GM23248 (cell line): ENCODE measurements at regions not wholly inside any gene's neighbourhood (a gene's known extent, or its start where the extent isn't known, plus 50 kb on each side); places are given as distances from the start of the nearest gene placed in this dataset.
"Not testable (repeated sequence)": the region's sequence is repeated elsewhere in the genome, so short reads cannot be mapped to it uniquely, and the experiment has no call there.

Source experiments
- DNase-seq: peaks from one replicate; pipeline ENCODE4 v3.0.0-alpha.2; 2015
- H2AFZ ChIP-seq: fragments of 200-600 bp; sonication (generic); 2 replicates; pipeline ENCODE4 v1.6.1; 2016; ENCODE audit warnings: antibody characterized with exemption
- H3F3A ChIP-seq: fragments of 200-600 bp; sonication (generic); 2 replicates; pipeline ENCODE4 v1.6.1; 2016; ENCODE audit warnings: mild to moderate bottlenecking, antibody characterized with exemption, mixed run types; ENCODE audit not compliant: insufficient read depth
- H3K27ac ChIP-seq: fragments of 200-600 bp; sonication (generic); 2 replicates; pipeline ENCODE4 v1.5.1; 2016; ENCODE audit warnings: mild to moderate bottlenecking
- H3K27me3 ChIP-seq: fragments of 200-600 bp; sonication (generic); replicated peaks from 2 replicates; pipeline ENCODE4 v1.6.1; 2016; ENCODE audit warnings: mild to moderate bottlenecking; ENCODE audit not compliant: insufficient read depth
- H3K36me3 ChIP-seq: fragments of 200-600 bp; sonication (generic); 2 replicates; pipeline ENCODE4 v1.6.1; 2016; ENCODE audit warnings: low read depth, mild to moderate bottlenecking
- H3K4me1 ChIP-seq: fragments of 200-600 bp; sonication (generic); 2 replicates; pipeline ENCODE4 v1.6.1; 2016; ENCODE audit warnings: mild to moderate bottlenecking; ENCODE audit not compliant: insufficient read depth
- H3K4me2 ChIP-seq: fragments of 200-600 bp; sonication (generic); one replicate; pipeline ENCODE4 v1.6.1; 2016; ENCODE audit warnings: mild to moderate bottlenecking; ENCODE audit not compliant: unreplicated experiment
- H3K4me3 ChIP-seq: fragments of 200-600 bp; sonication (generic); 2 replicates; pipeline ENCODE4 v1.5.1; 2016; ENCODE audit warnings: mild to moderate bottlenecking
- H3K79me2 ChIP-seq: fragments of 200-600 bp; sonication (generic); 2 replicates; pipeline ENCODE4 v1.6.1; 2016; ENCODE audit warnings: mild to moderate bottlenecking; ENCODE audit not compliant: insufficient read depth
- H3K9ac ChIP-seq: fragments of 200-600 bp; sonication (generic); 2 replicates; pipeline ENCODE4 v1.6.1; 2016; ENCODE audit warnings: mild to moderate bottlenecking
- H3K9me2 ChIP-seq: fragments of 200-600 bp; sonication (generic); 2 replicates; pipeline ENCODE4 v1.6.1; 2016; ENCODE audit warnings: mixed run types, mild to moderate bottlenecking, moderate library complexity; ENCODE audit not compliant: insufficient read depth
- H3K9me3 ChIP-seq: fragments of 200-600 bp; sonication (generic); one replicate; pipeline ENCODE4 v1.6.1; 2017; ENCODE audit warnings: low read depth
- H4K20me1 ChIP-seq: fragments of 200-600 bp; sonication (generic); 2 replicates; pipeline ENCODE4 v1.6.0; 2016; ENCODE audit not compliant: insufficient read depth
- EZH2 ChIP-seq: fragments of 200-600 bp; sonication (generic); IDR thresholded peaks from 2 replicates; pipeline ENCODE4 v1.6.1; 2018; ENCODE audit warnings: antibody characterized with exemption, mild to moderate bottlenecking; ENCODE audit not compliant: insufficient read depth, poor library complexity, severe bottlenecking
- EZH2phosphoT487 ChIP-seq: fragments of 200-600 bp; sonication (generic); IDR thresholded peaks from 2 replicates; pipeline ENCODE4 v1.6.1; 2018; ENCODE audit warnings: antibody characterized with exemption, moderate library complexity, mild to moderate bottlenecking, low read depth; ENCODE audit not compliant: insufficient read depth
- WGBS, 2 experiments: methylation state at CpG; one replicate each; pipeline ENCODE4 v1.1.6; 2015 to 2017; ENCODE audit warnings: low lambda C conversion rate in 2 of 2, low coverage in 1 of 2; ENCODE audit errors: missing lambda C conversion rate in 2 of 2; 5-methylcytosine and 5-hydroxymethylcytosine counted together
- in situ Hi-C: fragments of 300-500 bp; cut with MboI; formaldehyde crosslinking; loops from 2 replicates; pipeline ENCODE4 v1.15.0; 2020

DNA sequence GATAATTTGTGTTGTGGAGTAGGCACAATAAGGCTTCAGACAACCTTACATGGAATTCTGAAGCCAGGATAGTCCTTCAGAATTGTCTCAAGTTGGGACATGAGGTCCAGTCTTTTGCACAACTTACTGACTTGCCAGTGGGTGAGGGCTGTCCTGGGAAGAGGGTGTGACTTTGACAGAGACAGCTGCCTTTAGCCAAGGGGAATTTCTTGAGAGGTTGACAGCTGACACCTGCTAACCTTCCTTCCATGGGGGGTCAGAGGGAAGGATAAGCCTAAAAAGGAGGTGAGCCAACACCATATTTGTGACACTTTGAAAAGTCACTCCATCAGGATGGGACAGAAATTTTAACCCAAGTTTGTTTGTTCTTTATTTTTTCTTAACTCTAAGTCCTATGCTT, 907.8 kb upstream of the CRIM1 start:
- Histone ChIP-seq H2AFZ (no peak overlapping the region), H3K9me2 (no peaks in the 10 kb centered on the region)
- in situ Hi-C loops, result no loop called here

DNA sequence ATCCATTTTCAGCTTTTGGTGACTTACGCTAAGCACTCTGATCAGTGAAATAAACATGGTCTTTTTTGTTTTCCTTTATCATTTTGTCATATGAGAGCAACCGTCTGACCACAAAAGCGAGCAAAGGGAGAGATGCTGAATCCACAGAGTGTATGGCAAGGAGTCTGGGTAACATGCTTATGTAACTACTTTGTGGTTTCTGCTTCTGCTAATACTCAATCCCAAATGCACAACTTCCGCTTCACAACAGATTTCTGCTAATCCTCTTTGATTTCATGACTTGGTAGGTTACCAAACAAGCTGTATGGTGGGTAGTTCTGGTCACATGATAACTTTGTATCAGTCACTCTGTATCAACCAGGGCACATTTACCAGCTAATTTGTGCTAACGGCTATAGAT, 908.4 kb upstream of the CRIM1 start:
- H4K20me1 ChIP-seq, result no peaks in the 10 kb centered on the region
- 12 to 17% methylated on average over 5 of the region's 5 CpGs for WGBS, 2 experiments
- no peaks in the 10 kb centered on the region for H3K36me3 ChIP-seq
- in situ Hi-C loops, result no loop called here
- H3K4me1 ChIP-seq, result no peaks in the 10 kb centered on the region
- no peak for DNase-seq
- no peak for TF ChIP-seq EZH2
- no peak for TF ChIP-seq EZH2phosphoT487
- H3K4me3 ChIP-seq, result no peak overlapping the region
- no peaks in the 10 kb centered on the region for H3F3A ChIP-seq
- H3K79me2 ChIP-seq, result no peaks in the 10 kb centered on the region
- H3K27ac ChIP-seq, result no peak overlapping the region
- no peaks in the 10 kb centered on the region for H3K27me3 ChIP-seq
- no peaks in the 10 kb centered on the region for H3K9me2 ChIP-seq
- H3K4me2 ChIP-seq, result no peak overlapping the region
- no peak overlapping the region for H2AFZ ChIP-seq
- H3K9me3 ChIP-seq, result no peaks in the 10 kb centered on the region
- no peak overlapping the region for H3K9ac ChIP-seq

More for the DNA sequence above, 907.8 kb upstream of the CRIM1 start:
- no peak for DNase-seq
- Histone ChIP-seq H3K9ac (no peak overlapping the region), H4K20me1 (no peaks in the 10 kb centered on the region), H3K9me3 (no peaks in the 10 kb centered on the region), H3K27me3 (no peaks in the 10 kb centered on the region), H3F3A (no peaks in the 10 kb centered on the region), H3K4me1 (no peaks in the 10 kb centered on the region), H3K79me2 (no peaks in the 10 kb centered on the region), H3K4me2 (no peak overlapping the region), H3K4me3 (no peak overlapping the region), H3K27ac (no peak overlapping the region), H3K36me3 (no peaks in the 10 kb centered on the region)
- TF ChIP-seq EZH2phosphoT487, result no peak
- no peak for TF ChIP-seq EZH2

DNA sequence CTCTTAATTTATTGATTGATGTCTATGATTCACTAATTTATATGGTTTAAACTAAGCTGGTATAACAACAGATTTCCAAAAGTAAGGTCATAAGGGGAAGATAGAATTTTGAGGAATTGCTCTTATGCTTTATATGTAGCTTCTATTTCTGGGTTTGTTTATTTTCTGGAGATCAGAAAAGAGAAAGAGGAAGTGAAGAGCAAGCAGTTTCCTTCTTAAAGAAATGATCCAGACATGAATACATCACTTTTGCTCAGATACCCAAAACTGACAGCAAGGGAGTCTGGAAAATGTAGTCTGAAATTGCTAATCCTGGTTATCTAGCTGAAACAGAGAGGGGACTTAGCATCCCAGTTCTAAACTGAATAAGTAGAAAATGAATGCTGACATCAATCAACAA, 912.5 kb upstream of the CRIM1 start:
- no peak overlapping the region for H3K9ac ChIP-seq
- H3F3A ChIP-seq, result no peaks in the 10 kb centered on the region
- H4K20me1 ChIP-seq, result no peaks in the 10 kb centered on the region
- H3K27me3 ChIP-seq, result no peaks in the 10 kb centered on the region
- H3K9me3 ChIP-seq, result no peaks in the 10 kb centered on the region
- no peak overlapping the region for H3K27ac ChIP-seq
- DNase-seq, result no peak
- H3K4me2 ChIP-seq, result no peak overlapping the region
- H2AFZ ChIP-seq, result no peak overlapping the region
- H3K36me3 ChIP-seq, result no peaks in the 10 kb centered on the region
- no peaks in the 10 kb centered on the region for H3K9me2 ChIP-seq
- no peak overlapping the region for H3K4me3 ChIP-seq
- no peaks in the 10 kb centered on the region for H3K4me1 ChIP-seq
- no peak for TF ChIP-seq EZH2
- TF ChIP-seq EZH2phosphoT487, result no peak
- H3K79me2 ChIP-seq, result no peaks in the 10 kb centered on the region
- in situ Hi-C loops, result no loop called here

DNA sequence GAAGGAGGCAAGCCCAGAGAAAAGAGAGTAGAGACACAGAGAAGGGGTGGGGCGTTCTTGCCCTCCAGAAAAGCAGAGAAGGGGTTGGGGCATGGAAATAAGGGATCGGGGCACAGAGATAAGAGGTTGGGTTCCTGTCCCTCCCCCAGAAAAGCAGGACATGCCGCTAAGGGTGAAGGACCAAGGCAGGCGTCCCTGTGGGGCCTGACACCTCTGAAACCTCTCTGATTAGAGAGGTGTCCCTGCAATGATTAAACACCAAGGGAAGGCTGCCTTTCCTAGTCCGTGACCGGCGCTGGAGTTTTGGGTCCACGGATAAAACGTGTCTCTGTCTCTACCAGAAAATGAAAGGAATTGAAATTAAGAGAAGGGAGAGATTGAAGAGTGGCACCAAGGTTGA, 914.0 kb upstream of the CRIM1 start:
- 44 to 45% methylated on average over 9 of the region's 9 CpGs for WGBS, 2 experiments
- H3K4me1 ChIP-seq, H4K20me1 ChIP-seq, in situ Hi-C loops, H3K79me2 ChIP-seq, H3K36me3 ChIP-seq, H3K27ac ChIP-seq, H3F3A ChIP-seq, H3K9me2 ChIP-seq, H3K9me3 ChIP-seq, H3K4me2 ChIP-seq, H3K4me3 ChIP-seq, DNase-seq, H2AFZ ChIP-seq, H3K9ac ChIP-seq, H3K27me3 ChIP-seq: not testable (repeated sequence)

DNA sequence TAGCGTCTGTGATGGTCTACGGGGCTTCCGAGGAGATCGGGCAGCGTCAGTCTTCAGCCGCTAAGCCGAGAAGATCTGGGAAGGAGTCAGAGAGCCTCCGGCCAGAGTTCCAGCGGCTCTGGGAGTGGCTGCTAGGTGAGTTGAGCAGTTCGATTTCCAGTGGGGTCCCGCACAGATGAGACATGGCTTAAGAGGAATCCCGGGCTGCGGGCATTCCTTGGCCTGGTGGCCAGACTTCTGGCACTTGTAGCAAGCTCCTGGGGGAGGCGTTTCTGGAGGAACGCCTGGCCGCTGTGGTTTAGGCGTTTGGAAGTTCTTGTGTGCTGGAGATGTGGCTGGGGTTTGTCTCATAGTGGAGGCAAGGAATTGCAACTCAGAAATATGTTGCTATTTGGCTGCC, 915.3 kb upstream of the CRIM1 start:
- H3K27me3 ChIP-seq, H3K9me2 ChIP-seq, H4K20me1 ChIP-seq, H3K9me3 ChIP-seq, H3K79me2 ChIP-seq, H3K4me3 ChIP-seq, DNase-seq, H3K27ac ChIP-seq, H3K4me2 ChIP-seq, H3K36me3 ChIP-seq, H3K9ac ChIP-seq, H3F3A ChIP-seq, H2AFZ ChIP-seq, in situ Hi-C loops, H3K4me1 ChIP-seq: not testable (repeated sequence)
- WGBS, 2 experiments, result 58 to 61% methylated on average over 17 of the region's 17 CpGs

DNA sequence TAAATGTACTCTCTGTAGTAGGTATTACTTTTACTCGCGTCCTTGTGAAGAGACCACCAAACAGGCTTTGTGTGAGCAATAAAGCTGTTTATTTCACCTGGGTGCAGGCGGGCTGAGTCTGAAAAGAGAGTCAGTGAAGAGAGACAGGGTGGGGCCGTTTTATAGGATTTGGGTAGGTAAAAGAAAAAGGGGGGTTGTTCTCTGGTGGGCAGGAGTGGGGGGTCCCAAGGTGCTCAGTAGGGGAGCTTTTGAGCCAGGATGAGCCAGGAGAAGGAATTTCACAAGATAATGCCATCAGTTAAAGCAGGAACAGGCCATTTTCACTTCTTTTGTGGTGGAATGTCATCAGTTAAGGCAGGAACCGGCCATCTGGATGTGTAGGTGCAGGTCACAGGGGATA, 918.7 kb upstream of the CRIM1 start:
- H4K20me1 ChIP-seq, H3F3A ChIP-seq, H3K27me3 ChIP-seq, H3K27ac ChIP-seq, H2AFZ ChIP-seq, H3K79me2 ChIP-seq, in situ Hi-C loops, H3K36me3 ChIP-seq, H3K4me1 ChIP-seq, H3K4me2 ChIP-seq, DNase-seq, H3K9me3 ChIP-seq, H3K9me2 ChIP-seq, H3K4me3 ChIP-seq, H3K9ac ChIP-seq: not testable (repeated sequence)
- WGBS, 2 experiments, result 21% methylated on average over 5 of the region's 5 CpGs
